SJCRH30 (cell line): ENCODE measurements at regions not wholly inside any gene's neighbourhood (a gene's known extent, or its start where the extent isn't known, plus 50 kb on each side); places are given as distances from the start of the nearest gene placed in this dataset.

Experiments used
- DNase-seq, 2 experiments: peaks; one replicate each; pipeline ENCODE4 v3.0.0-alpha.2; 2015 to 2020
- H3K27ac ChIP-seq: fragments of 250-450 bp; sonication (Bioruptor Pico); 2 replicates; pipeline ENCODE4 v1.5.1; 2020; ENCODE audit warnings: mild to moderate bottlenecking, moderate library complexity
- H3K27me3 ChIP-seq: fragments of 250-450 bp; sonication (Bioruptor Pico); 2 replicates; pipeline ENCODE4 v1.5.1; 2020; ENCODE audit warnings: mild to moderate bottlenecking, moderate library complexity
- H3K36me3 ChIP-seq: fragments of 250-450 bp; sonication (Bioruptor Pico); 2 replicates; pipeline ENCODE4 v1.5.1; 2020; ENCODE audit warnings: mild to moderate bottlenecking, moderate library complexity
- H3K4me1 ChIP-seq: fragments of 250-450 bp; sonication (Bioruptor Pico); 2 replicates; pipeline ENCODE4 v1.5.1; 2020; ENCODE audit warnings: mild to moderate bottlenecking, moderate library complexity
- H3K4me3 ChIP-seq: fragments of 250-450 bp; sonication (Bioruptor Pico); 2 replicates; pipeline ENCODE4 v1.5.1; 2020; ENCODE audit warnings: mild to moderate bottlenecking, moderate library complexity
- H3K9me3 ChIP-seq: fragments of 250-450 bp; sonication (Bioruptor Pico); replicated peaks from 2 replicates; pipeline ENCODE4 v1.5.1; 2020; ENCODE audit warnings: mild to moderate bottlenecking, moderate library complexity

GRCh38 chr2:409523-409922 is 121.6 kb upstream of the ALKAL2 start:
- Histone ChIP-seq H3K4me3 (no peak overlapping the region), H3K27me3 (no peaks in the 10 kb centered on the region), H3K4me1 (no peaks in the 10 kb centered on the region), H3K27ac (no peak overlapping the region), H3K36me3 (no peaks in the 10 kb centered on the region), H3K9me3 (no peaks in the 10 kb centered on the region)
- DNase-seq: no peak

- no peak for DNase-seq
- H3K4me3 ChIP-seq: no peak overlapping the region
- H3K36me3 ChIP-seq: no peaks in the 10 kb centered on the region
- no peaks in the 10 kb centered on the region for H3K9me3 ChIP-seq
- H3K27ac ChIP-seq: no peak overlapping the region
- no peaks in the 10 kb centered on the region for H3K27me3 ChIP-seq
- H3K4me1 ChIP-seq: no peaks in the 10 kb centered on the region
Measured at GRCh38 chr2:407630-408029, 119.7 kb upstream of the ALKAL2 start.

- Histone ChIP-seq H3K27ac (no peak overlapping the region), H3K9me3 (no peaks in the 10 kb centered on the region), H3K4me3 (no peak overlapping the region), H3K27me3 (no peaks in the 10 kb centered on the region), H3K36me3 (no peaks in the 10 kb centered on the region), H3K4me1 (no peaks in the 10 kb centered on the region)
- no peak for DNase-seq
Measured at GRCh38 chr2:406876-407275, 119.0 kb upstream of the ALKAL2 start.

DNA sequence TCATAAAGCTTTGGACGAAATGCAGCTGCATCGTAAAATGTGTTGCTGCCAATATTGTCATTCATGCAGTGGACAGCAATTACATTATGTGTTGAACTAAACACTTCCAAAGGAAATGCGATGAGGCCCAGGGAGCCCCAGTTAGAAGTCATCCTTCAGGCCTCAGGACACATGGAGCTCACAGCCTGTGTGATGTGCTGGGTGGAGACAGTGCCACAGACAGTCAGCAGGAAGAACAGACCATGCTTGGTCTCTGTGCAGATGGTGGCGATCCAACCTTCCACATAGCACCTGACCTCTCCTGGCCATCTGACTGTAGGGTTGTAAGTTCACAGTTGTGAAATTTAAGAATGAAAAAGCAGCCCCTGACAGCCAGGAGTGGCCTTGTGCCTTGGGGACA is 118.3 kb upstream of the ALKAL2 start:
- no peak for DNase-seq

DNA sequence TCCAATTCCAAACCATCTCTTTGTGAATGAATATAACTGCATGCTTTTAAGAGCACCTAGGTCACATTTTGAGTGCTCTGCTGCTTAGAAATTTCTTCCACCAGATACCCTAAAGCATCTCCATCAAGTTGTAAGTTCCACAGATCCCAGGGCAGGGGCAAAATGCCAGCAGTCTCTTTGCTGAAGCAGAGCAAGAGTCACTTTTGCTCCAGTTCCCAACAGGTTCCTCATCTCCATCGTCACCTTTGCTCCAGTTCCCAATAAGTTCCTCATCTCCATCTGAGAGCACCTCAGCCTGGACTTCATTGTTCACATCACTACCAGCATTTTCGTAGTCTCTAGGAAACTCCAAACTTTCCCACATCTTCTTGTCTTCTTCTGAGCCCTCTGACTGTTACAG is 116.7 kb upstream of the ALKAL2 start:
- Histone ChIP-seq H3K27me3 (no peaks in the 10 kb centered on the region), H3K4me3 (no peak overlapping the region), H3K4me1 (no peaks in the 10 kb centered on the region), H3K9me3 (no peaks in the 10 kb centered on the region), H3K27ac (no peak overlapping the region), H3K36me3 (no peaks in the 10 kb centered on the region)
- DNase-seq: no peak

More for the DNA sequence above, 118.3 kb upstream of the ALKAL2 start:
- no peaks in the 10 kb centered on the region for H3K27me3 ChIP-seq
- H3K4me3 ChIP-seq: no peak overlapping the region
- no peaks in the 10 kb centered on the region for H3K4me1 ChIP-seq
- no peaks in the 10 kb centered on the region for H3K36me3 ChIP-seq
- H3K9me3 ChIP-seq: no peaks in the 10 kb centered on the region
- H3K27ac ChIP-seq: no peak overlapping the region

DNA sequence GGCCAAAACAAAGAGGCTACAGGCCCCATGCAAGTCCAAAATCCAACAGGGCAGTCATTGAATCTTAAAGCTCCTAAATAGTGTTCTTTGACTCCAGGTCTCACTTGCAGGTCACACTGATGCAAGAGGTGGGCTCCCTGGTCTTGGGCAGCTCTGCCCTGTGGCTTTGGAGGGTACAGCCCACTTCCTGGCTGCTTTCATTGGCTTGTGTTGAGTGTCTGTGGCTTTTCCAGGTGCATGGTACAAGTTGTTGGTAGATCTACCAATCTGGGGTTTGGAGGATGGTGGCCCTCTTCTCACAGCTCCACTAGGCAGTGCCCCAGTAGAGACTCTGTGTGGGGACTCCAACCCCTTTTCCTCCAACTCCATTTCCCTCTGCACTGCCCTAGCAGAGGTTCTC is 115.8 kb upstream of the ALKAL2 start:
- H3K4me1 ChIP-seq: no peaks in the 10 kb centered on the region
- DNase-seq: no peak
- no peaks in the 10 kb centered on the region for H3K36me3 ChIP-seq
- no peaks in the 10 kb centered on the region for H3K9me3 ChIP-seq
- no peak overlapping the region for H3K27ac ChIP-seq
- H3K4me3 ChIP-seq: no peak overlapping the region
- H3K27me3 ChIP-seq: no peaks in the 10 kb centered on the region

DNA sequence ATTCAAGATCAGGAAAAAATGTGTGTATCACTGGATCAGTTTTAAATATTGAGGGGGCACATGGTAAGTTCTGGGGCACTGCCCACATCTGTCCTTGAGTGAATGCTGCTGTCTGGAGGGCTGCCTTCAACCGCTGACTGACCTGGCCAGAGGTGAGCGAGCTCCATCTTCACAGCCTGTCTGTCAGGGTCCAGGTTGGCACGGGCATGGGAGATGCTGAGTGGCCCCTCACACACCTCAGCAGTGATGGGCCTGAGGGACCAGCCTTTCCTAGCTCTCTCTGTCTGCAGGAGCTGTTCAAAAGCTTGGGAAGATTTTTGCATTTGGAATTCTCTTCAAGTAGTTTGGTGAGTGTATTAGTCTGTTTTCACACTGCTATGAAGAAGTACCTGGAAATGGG is 114.8 kb upstream of the ALKAL2 start:
- no peak for DNase-seq
- Histone ChIP-seq H3K9me3 (no peaks in the 10 kb centered on the region), H3K27ac (no peak overlapping the region), H3K27me3 (no peaks in the 10 kb centered on the region), H3K4me3 (no peak overlapping the region), H3K4me1 (no peaks in the 10 kb centered on the region), H3K36me3 (no peaks in the 10 kb centered on the region)

DNA sequence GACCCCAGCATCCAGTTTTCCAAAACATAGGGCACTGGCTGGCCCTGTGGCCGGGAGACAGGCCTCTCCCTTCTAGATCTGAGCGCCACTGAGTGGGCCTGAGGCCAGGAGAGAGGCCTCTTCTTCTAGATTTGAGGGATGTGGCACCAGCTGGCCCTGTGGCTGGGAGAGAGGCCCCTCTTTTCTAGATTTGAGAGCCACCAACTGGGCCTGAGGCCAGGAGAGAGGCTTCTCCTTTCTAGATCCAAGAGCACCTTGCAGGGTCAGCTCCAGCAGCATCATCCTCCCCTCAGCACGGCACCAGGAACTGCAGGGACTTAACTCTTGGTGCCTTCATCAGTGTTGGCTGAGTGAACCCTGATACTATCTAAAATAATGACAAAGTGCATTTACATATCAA is 114.3 kb upstream of the ALKAL2 start:
- no peak for DNase-seq
- no peaks in the 10 kb centered on the region for H3K9me3 ChIP-seq
- no peak overlapping the region for H3K27ac ChIP-seq
- no peaks in the 10 kb centered on the region for H3K36me3 ChIP-seq
- H3K27me3 ChIP-seq: no peaks in the 10 kb centered on the region
- no peaks in the 10 kb centered on the region for H3K4me1 ChIP-seq
- no peak overlapping the region for H3K4me3 ChIP-seq

DNA sequence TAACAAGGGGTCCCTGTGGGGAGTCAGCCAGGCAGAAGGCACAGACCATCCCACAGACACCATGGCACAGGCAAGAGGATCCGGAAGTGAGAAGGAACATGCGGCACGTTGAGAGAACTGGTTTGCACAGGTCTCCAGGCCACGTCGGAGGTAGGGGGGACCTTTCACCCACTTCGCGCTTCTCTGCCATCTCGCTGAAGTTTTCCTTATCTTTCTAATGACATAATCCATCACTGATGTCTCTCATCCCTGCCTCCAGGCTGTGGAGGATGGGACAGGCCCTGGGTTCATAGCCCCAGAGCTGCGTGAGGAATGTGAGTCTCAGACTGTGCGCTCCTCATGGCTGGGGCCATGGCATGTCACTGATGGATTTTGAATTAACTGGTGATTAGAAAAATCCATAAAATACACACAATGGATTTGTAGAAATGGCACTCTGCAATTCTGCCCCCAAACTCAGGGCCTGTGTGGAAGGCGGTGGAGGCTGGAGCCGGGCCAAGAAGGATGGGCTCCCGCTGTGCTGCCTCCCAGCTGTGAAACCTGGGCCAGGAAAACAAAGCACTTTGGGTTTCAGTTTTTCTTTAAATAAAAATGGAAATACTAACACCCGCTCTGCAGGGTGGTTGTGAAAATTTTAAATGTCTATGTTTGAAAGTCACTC is 113.3 kb upstream of the ALKAL2 start:
- peak in 1 of 2 experiments; percentile 31 for DNase-seq
- H3K4me1 ChIP-seq: no peaks in the 10 kb centered on the region
- H3K4me3 ChIP-seq: no peak overlapping the region
- H3K27me3 ChIP-seq: no peaks in the 10 kb centered on the region; the same call in 1 of the 2 replicates
- H3K36me3 ChIP-seq: no peaks in the 10 kb centered on the region
- no peaks in the 10 kb centered on the region for H3K9me3 ChIP-seq
- H3K27ac ChIP-seq: no peak overlapping the region

GRCh38 chr2:397926-398325 is 110.0 kb upstream of the ALKAL2 start:
- Histone ChIP-seq H3K4me1 (no peaks in the 10 kb centered on the region; the same call in 1 of the 2 replicates), H3K9me3 (no peaks in the 10 kb centered on the region), H3K27ac (no peak overlapping the region), H3K36me3 (no peaks in the 10 kb centered on the region), H3K4me3 (no peak overlapping the region), H3K27me3 (no peaks in the 10 kb centered on the region; the same call in 1 of the 2 replicates)
- DNase-seq: no peak

DNA sequence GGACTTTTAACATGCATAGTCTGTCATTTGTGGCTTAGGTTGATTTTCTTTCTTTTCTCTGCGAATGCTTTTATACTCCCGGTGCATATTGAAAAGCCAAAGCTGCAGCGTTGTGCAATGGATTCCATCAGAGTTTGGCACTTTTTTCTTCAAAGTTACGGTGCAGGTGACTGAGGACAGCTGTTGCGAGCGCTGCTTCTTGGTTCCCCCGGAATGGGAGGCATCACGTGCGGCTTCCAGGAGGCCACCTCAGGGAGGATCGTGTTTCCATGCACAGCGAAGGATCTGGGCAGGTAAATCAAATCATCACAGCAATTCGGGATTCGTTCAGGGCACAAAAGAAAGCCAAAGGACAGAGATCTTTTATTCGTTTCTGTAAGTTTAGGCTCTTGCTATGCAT is 109.6 kb upstream of the ALKAL2 start:
- H3K27ac ChIP-seq: no peak overlapping the region
- H3K4me3 ChIP-seq: no peak overlapping the region
- DNase-seq: no peak

GRCh38 chr2:396903-397302 is 109.0 kb upstream of the ALKAL2 start:
- no peaks in the 10 kb centered on the region; the same call in 1 of the 2 replicates for H3K27me3 ChIP-seq
- no peaks in the 10 kb centered on the region; the same call in 1 of the 2 replicates for H3K4me1 ChIP-seq
- DNase-seq: no peak
- no peak overlapping the region for H3K4me3 ChIP-seq
- H3K9me3 ChIP-seq: no peaks in the 10 kb centered on the region
- H3K27ac ChIP-seq: no peak overlapping the region
- no peaks in the 10 kb centered on the region for H3K36me3 ChIP-seq

More for the DNA sequence above, 109.6 kb upstream of the ALKAL2 start:
- H3K9me3 ChIP-seq: no peaks in the 10 kb centered on the region
- no peaks in the 10 kb centered on the region; the same call in 1 of the 2 replicates for H3K27me3 ChIP-seq
- H3K36me3 ChIP-seq: no peaks in the 10 kb centered on the region
- H3K4me1 ChIP-seq: no peaks in the 10 kb centered on the region; the same call in 1 of the 2 replicates

DNA sequence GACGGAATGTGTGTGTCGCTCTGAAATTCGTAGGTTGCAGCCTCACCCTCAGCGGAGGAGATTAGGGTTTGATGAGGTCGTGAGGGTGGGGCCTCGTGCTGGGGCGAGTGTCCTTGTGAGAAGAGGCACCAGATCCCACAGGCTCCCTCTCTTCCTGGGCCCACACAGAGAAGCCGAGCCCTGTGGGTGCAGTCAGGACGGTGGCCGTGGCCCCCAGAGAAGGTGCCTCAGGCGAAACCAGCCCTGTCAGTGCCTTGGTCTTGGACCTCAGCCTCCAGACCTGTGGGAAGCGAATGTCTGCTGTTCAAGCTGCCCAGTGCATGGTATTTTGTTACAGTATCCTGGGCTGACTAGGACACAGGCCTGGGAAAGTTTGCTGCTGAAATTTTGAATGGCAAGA is 108.0 kb upstream of the ALKAL2 start:
- no peak for DNase-seq
- H3K27ac ChIP-seq: no peak overlapping the region
- H3K4me3 ChIP-seq: no peak overlapping the region
- no peaks in the 10 kb centered on the region for H3K36me3 ChIP-seq
- H3K4me1 ChIP-seq: no peaks in the 10 kb centered on the region; the same call in 1 of the 2 replicates
- no peaks in the 10 kb centered on the region for H3K9me3 ChIP-seq
- H3K27me3 ChIP-seq: no peaks in the 10 kb centered on the region; the same call in 1 of the 2 replicates

GRCh38 chr2:393711-394696 is 106.1 kb upstream of the ALKAL2 start:
- no peaks in the 10 kb centered on the region; the same call in 1 of the 2 replicates for H3K4me1 ChIP-seq
- no peaks in the 10 kb centered on the region; the same call in 1 of the 2 replicates for H3K27me3 ChIP-seq
- DNase-seq: peak; percentile 22 to 33
- H3K4me3 ChIP-seq: no peak overlapping the region
- no peaks in the 10 kb centered on the region for H3K9me3 ChIP-seq
- H3K36me3 ChIP-seq: no peaks in the 10 kb centered on the region
- no peak overlapping the region for H3K27ac ChIP-seq

GRCh38 chr2:392926-393280 is 105.0 kb upstream of the ALKAL2 start:
- Histone ChIP-seq H3K27ac (no peak overlapping the region), H3K27me3 (no peaks in the 10 kb centered on the region; the same call in 1 of the 2 replicates), H3K36me3 (no peaks in the 10 kb centered on the region), H3K4me1 (no peaks in the 10 kb centered on the region; the same call in 1 of the 2 replicates), H3K4me3 (no peak overlapping the region), H3K9me3 (no peaks in the 10 kb centered on the region)
- DNase-seq: no peak
